ENCODE measurements at regions not wholly inside any gene's neighbourhood (a gene's known extent, or its start where the extent isn't known, plus 50 kb on each side); places are given as distances from the start of the nearest gene placed in this dataset.

DNA sequence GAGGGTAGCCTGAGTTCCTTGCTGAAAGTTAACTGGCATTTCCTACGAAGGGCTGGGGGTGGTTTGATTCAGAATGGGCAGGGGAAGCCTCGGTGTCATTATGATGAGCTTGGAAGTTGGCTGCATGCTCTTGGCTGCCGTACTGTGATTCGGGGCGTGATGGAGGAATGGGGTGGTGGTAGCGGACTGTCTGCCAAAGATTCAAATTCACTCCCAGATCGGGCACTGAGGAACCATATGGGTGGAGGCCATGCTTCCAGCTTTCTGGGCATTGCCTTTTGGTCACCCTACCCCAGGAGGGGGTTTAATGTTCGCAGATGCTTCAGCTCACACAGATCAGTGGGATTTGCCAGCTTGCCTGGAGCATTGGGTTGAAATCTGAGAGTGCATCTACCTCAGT, 492.8 kb upstream of the EEF2KMT start:
- WGBS, 4 donors: 57 to 76% (median 69%) methylated on average over 7 to 8 of the region's 8 CpGs
- Histone ChIP-seq H3K36me3 (no peaks in the 10 kb centered on the region), H3K27me3 (peaks cover 0 to 5% (median 0%) of the 10 kb centered on the region in 9 donors), H3K4me1 (no peaks in the 10 kb centered on the region), H3K9me3 (peaks cover 0 to 4% (median 0%) of the 10 kb centered on the region in 12 donors), H3K27ac (no peak overlapping the region), H3K4me3 (no peak overlapping the region)
- DNase-seq: no peak
- intact Hi-C loops (cut with DNase I): no loop called here
- no peak for TF ChIP-seq POLR2A (IDR thresholded peaks at IDR 0.05)
- TF ChIP-seq, protein P1, sequence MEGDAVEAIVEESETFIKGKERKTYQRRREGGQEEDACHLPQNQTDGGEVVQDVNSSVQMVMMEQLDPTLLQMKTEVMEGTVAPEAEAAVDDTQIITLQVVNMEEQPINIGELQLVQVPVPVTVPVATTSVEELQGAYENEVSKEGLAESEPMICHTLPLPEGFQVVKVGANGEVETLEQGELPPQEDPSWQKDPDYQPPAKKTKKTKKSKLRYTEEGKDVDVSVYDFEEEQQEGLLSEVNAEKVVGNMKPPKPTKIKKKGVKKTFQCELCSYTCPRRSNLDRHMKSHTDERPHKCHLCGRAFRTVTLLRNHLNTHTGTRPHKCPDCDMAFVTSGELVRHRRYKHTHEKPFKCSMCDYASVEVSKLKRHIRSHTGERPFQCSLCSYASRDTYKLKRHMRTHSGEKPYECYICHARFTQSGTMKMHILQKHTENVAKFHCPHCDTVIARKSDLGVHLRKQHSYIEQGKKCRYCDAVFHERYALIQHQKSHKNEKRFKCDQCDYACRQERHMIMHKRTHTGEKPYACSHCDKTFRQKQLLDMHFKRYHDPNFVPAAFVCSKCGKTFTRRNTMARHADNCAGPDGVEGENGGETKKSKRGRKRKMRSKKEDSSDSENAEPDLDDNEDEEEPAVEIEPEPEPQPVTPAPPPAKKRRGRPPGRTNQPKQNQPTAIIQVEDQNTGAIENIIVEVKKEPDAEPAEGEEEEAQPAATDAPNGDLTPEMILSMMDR (IDR thresholded peaks at IDR 0.05): no peak
- no peak for ATAC-seq

DNA sequence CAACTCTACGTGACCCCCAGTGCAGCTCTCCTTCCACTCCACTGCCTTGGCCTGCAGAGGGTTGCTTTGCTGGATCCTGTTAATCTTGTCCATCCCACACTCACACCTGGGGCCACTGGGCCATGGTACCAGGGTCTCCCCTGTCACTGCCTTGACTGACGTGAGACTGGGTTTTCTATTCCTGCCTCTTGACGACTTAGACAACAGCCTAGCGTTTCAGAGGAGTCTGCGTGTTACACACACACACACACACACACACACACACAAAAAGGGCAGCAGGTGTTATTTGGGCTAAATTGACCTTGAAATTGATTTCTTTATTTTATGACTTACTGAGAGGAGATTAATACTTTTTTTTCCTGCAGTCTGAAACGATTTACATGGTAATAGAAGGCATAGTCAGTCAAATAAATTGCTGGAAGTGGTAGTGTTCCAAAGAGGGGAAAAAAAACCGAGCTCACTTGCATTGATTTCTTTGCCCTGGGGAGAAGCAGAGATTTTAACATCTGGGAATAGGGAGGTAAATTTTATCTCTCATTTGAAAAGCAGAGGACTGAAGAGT, 492.3 kb upstream of the EEF2KMT start:
- Histone ChIP-seq H3K27me3 (peaks cover 0 to 5% (median 0%) of the 10 kb centered on the region in 9 donors), H3K27ac (no peak overlapping the region), H3K36me3 (no peaks in the 10 kb centered on the region), H3K4me3 (no peak overlapping the region), H3K4me1 (no peaks in the 10 kb centered on the region), H3K9me3 (no peaks in the 10 kb centered on the region)
- no peak for TF ChIP-seq POLR2A (IDR thresholded peaks at IDR 0.05)
- TF ChIP-seq, protein P1 (IDR thresholded peaks at IDR 0.05): no peak
- ATAC-seq: no peak
- DNase-seq: no peak
- intact Hi-C loops (cut with DNase I): no loop called here
- WGBS, 4 donors: 55 to 66% (median 57%) methylated on average over 7 of the region's 7 CpGs

DNA sequence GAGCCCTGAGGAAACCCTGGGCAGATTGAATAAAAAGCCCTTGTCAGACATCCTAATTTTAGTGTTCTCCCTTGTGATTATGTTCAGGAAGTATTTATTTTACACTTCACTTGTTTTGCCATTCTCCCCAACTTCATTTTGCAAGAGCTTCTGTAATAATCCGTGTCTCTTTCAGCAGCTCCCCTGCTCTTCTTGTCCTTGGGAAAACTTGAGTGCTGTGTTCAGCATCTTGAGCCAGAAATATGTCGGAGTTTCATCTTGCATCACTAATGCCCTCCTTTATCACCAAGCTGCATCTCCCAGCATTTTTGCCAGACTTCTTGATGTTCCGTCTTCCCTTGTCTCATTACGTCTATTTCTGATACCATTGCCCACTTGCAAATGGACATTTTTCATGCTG, 486.5 kb upstream of the EEF2KMT start:
- intact Hi-C loops (cut with DNase I): no loop called here
- ATAC-seq (no peak), DNase-seq (no peak)
- no peak overlapping the region for H3K27ac ChIP-seq
- no peaks in the 10 kb centered on the region for H3K27me3 ChIP-seq
- 67 to 85% (median 77%) methylated on average over 4 of the region's 4 CpGs for WGBS, 4 donors
- TF ChIP-seq, protein P1 (IDR thresholded peaks at IDR 0.05): no peak
- TF ChIP-seq POLR2A (IDR thresholded peaks at IDR 0.05): no peak
- H3K4me3 ChIP-seq: no peak overlapping the region
- H3K4me1 ChIP-seq: no peaks in the 10 kb centered on the region
- H3K9me3 ChIP-seq: no peaks in the 10 kb centered on the region
- H3K36me3 ChIP-seq: no peaks in the 10 kb centered on the region

DNA sequence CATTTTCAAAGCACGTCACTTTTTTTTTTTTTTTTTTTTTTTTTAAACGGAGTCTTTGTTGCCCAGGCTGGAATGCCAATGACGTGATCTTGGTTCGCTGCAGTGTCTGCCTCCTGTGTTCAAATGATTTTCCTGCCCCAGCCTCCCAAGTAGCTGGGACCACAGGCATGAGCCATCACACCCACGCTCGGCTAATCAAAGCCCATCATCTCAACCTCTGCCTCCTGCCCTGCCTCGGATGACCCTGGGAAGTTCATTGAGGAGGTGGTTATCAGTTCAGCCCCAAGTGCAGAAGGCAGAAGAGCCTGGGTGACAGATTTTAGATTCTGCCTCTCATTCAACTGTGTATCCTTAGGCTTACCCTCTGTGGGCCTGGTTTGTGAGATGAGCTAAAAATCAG, 484.9 kb upstream of the EEF2KMT start:
- H3K36me3 ChIP-seq: no peaks in the 10 kb centered on the region
- H3K27me3 ChIP-seq: no peaks in the 10 kb centered on the region
- 51 to 75% (median 59%) methylated on average over 7 of the region's 7 CpGs for WGBS, 4 donors
- TF ChIP-seq POLR2A (IDR thresholded peaks at IDR 0.05): no peak
- TF ChIP-seq, protein P1 (IDR thresholded peaks at IDR 0.05): no peak
- no peaks in the 10 kb centered on the region for H3K9me3 ChIP-seq
- intact Hi-C loops (cut with DNase I): no loop called here
- no peak overlapping the region for H3K4me3 ChIP-seq
- ATAC-seq (no peak), DNase-seq (no peak)
- H3K27ac ChIP-seq: no peak overlapping the region
- no peaks in the 10 kb centered on the region for H3K4me1 ChIP-seq

Data from heart left ventricle (tissue), 16 donors.